HEK293 (cell line): ENCODE measurements at regions not wholly inside any gene's neighbourhood (a gene's known extent, or its start where the extent isn't known, plus 50 kb on each side); places are given as distances from the start of the nearest gene placed in this dataset.

Source experiments
- CTCF ChIA-PET: fragments of 350-600 bp; formaldehyde crosslinking; extraction: SDS; loops from one replicate; lab custom pipeline; 2021; ENCODE audit warnings: antibody characterized with exemption; lab: Yijun Ruan, JAX
- POLR2A ChIA-PET: fragments of 300-600 bp; formaldehyde crosslinking; extraction: SDS; loops from one replicate; lab custom pipeline; 2020; ENCODE audit warnings: antibody characterized with exemption, inconsistent platforms; lab: Yijun Ruan, JAX
- H3K27ac ChIP-seq: fragments of 200-500 bp; sonication (Bioruptor generic); 2 replicates; pipeline ENCODE4 v1.5.1; 2014; ENCODE audit warnings: low read depth, low read length, control low read depth, inconsistent platforms; ENCODE audit errors: extremely low read depth
- H3K36me3 ChIP-seq, 2 experiments: fragments of 200-500 bp in 1 of 2; sonication (Bioruptor generic) in 1 of 2; 1 replicate in 1 of 2; 2 replicates in 1 of 2; pipeline ENCODE4 v1.5.1; 2014 to 2017; ENCODE audit warnings: inconsistent platforms in 2 of 2, low read length in 2 of 2; ENCODE audit not compliant: control insufficient read depth in 2 of 2, insufficient read depth in 1 of 2
- H3K4me1 ChIP-seq: fragments of 200-500 bp; sonication (Bioruptor generic); 2 replicates; pipeline ENCODE4 v1.5.1; 2014; ENCODE audit warnings: mild to moderate bottlenecking, low read length, inconsistent platforms; ENCODE audit not compliant: control insufficient read depth, insufficient read depth
- H3K4me3 ChIP-seq: 2 replicates; pipeline ENCODE4 v1.5.1; 2011; ENCODE audit warnings: low read depth, mild to moderate bottlenecking, control low read depth, low read length, moderate library complexity
- H3K9me3 ChIP-seq: fragments of 200-500 bp; sonication (Bioruptor generic); 2 replicates; pipeline ENCODE4 v1.5.1; 2014; ENCODE audit warnings: low read depth, low read length, inconsistent platforms; ENCODE audit not compliant: control insufficient read depth, insufficient read depth
- BCL11A ChIP-seq: fragments of 450-650 bp; formaldehyde crosslinking; IDR thresholded peaks from 2 replicates; pipeline ENCODE4 v1.5.1; 2016; ENCODE audit warnings: low read depth, missing biosample characterization, missing genetic modification characterization
- GFI1B ChIP-seq: fragments of 450-650 bp; formaldehyde crosslinking; IDR thresholded peaks from 2 replicates; pipeline ENCODE4 v1.5.1; 2016; ENCODE audit warnings: missing biosample characterization, missing genetic modification characterization
- TCF7L2 ChIP-seq: IDR thresholded peaks from 2 replicates; pipeline ENCODE4 v1.6.1; 2011; ENCODE audit warnings: low read depth, mild to moderate bottlenecking, inconsistent platforms, low read length, moderate library complexity, borderline replicate concordance
- ZBTB1 ChIP-seq: fragments of 450-650 bp; formaldehyde crosslinking; IDR thresholded peaks from 2 replicates; pipeline ENCODE4 v1.5.1; 2016; ENCODE audit warnings: missing biosample characterization, missing genetic modification characterization
- ZEB2 ChIP-seq: fragments of 450-650 bp; formaldehyde crosslinking; IDR thresholded peaks from 2 replicates; pipeline ENCODE4 v1.5.1; 2016; ENCODE audit warnings: missing biosample characterization, missing genetic modification characterization
- ZNF175 ChIP-seq: fragments of 450-650 bp; formaldehyde crosslinking; IDR thresholded peaks from 2 replicates; pipeline ENCODE4 v1.5.1; 2016; ENCODE audit warnings: missing biosample characterization, missing genetic modification characterization
- ZNF311 ChIP-seq: fragments of 450-650 bp; formaldehyde crosslinking; IDR thresholded peaks from 2 replicates; pipeline ENCODE4 v1.5.1; 2017; ENCODE audit warnings: missing biosample characterization, missing genetic modification characterization, borderline replicate concordance
- ZNF335 ChIP-seq: fragments of 450-650 bp; formaldehyde crosslinking; conservative IDR thresholded peaks from 2 replicates; pipeline ENCODE4 v1.5.1; 2016; ENCODE audit warnings: missing biosample characterization, missing genetic modification characterization
- ZNF394 ChIP-seq: fragments of 450-650 bp; formaldehyde crosslinking; IDR thresholded peaks from 2 replicates; pipeline ENCODE4 v1.5.1; 2016; ENCODE audit warnings: missing biosample characterization, missing genetic modification characterization, mild to moderate bottlenecking, moderate library complexity, borderline replicate concordance
- ZNF426 ChIP-seq: fragments of 450-650 bp; formaldehyde crosslinking; IDR thresholded peaks from 2 replicates; pipeline ENCODE4 v1.5.1; 2017; ENCODE audit warnings: missing biosample characterization, missing genetic modification characterization, mild to moderate bottlenecking, inconsistent platforms, moderate library complexity
- ZNF548 ChIP-seq: fragments of 450-650 bp; formaldehyde crosslinking; IDR thresholded peaks from 2 replicates; pipeline ENCODE4 v1.5.1; 2016; ENCODE audit warnings: missing biosample characterization, missing genetic modification characterization
- ZNF580 ChIP-seq: fragments of 450-650 bp; formaldehyde crosslinking; IDR thresholded peaks from 2 replicates; pipeline ENCODE4 v1.5.1; 2016; ENCODE audit warnings: missing biosample characterization, missing genetic modification characterization
- ZNF654 ChIP-seq: fragments of 450-650 bp; formaldehyde crosslinking; IDR thresholded peaks from 2 replicates; pipeline ENCODE4 v1.5.1; 2016; ENCODE audit warnings: low read depth, missing biosample characterization, missing genetic modification characterization
- ZNF658 ChIP-seq: fragments of 450-650 bp; formaldehyde crosslinking; IDR thresholded peaks from 2 replicates; pipeline ENCODE4; 2016; ENCODE audit warnings: missing biosample characterization, missing genetic modification characterization
- ZSCAN18 ChIP-seq: fragments of 450-650 bp; formaldehyde crosslinking; IDR thresholded peaks from 2 replicates; pipeline ENCODE4 v1.5.1; 2016; ENCODE audit warnings: missing biosample characterization, missing genetic modification characterization
- ZSCAN23 ChIP-seq: fragments of 450-650 bp; formaldehyde crosslinking; IDR thresholded peaks from 2 replicates; pipeline ENCODE4 v1.5.1; 2016; ENCODE audit warnings: missing biosample characterization, missing genetic modification characterization
- TF ChIP-seq, protein P1 (sequence below): fragments of 450-650 bp; formaldehyde crosslinking; IDR thresholded peaks from 2 replicates; pipeline ENCODE4 v1.5.1; 2016; ENCODE audit warnings: missing biosample characterization, missing genetic modification characterization, low read depth
- TF ChIP-seq, protein P2 (sequence below): fragments of 450-650 bp; formaldehyde crosslinking; IDR thresholded peaks from 2 replicates; pipeline ENCODE4 v1.5.1; 2016; ENCODE audit warnings: missing biosample characterization, missing genetic modification characterization
- TF ChIP-seq, protein P3 (sequence below): fragments of 450-650 bp; formaldehyde crosslinking; IDR thresholded peaks from 2 replicates; pipeline ENCODE4 v1.5.1; 2016; ENCODE audit warnings: missing biosample characterization, missing genetic modification characterization
- TF ChIP-seq, protein P4 (sequence below): fragments of 450-650 bp; formaldehyde crosslinking; IDR thresholded peaks from 2 replicates; pipeline ENCODE4 v1.5.1; 2016; ENCODE audit warnings: missing biosample characterization, missing genetic modification characterization

DNA sequence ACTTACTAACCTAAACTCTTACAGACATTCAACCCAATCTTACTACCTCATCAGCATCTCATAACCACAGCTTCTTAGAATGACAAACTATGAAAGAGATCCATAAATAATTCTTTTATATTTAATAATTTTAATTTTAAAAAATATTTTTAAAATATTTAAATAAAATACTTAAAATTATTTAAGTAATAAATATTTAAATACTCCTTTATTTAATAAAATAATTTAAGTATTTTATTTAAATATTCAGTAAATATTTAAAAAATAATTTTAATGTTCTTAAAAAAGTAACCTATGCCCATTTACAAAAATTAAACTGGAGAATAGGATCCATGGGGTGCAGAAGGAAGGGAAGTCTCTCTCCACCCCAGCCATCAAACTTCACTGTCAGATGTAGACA lies 627.3 kb upstream of the MGMT start:
- H3K4me1 ChIP-seq: no peaks in the 10 kb centered on the region
- POLR2A ChIA-PET: no interaction called here
- CTCF ChIA-PET: interaction anchor here (1.7 kb wide), 1 partner anchor 20 kb away, joined by 4 read pairs; no protein-coding TSS in a partner anchor
- TF ChIP-seq ZBTB1 (no peak), GFI1B (no peak), ZNF394 (tag by site-specific recombination) (no peak), ZNF175 (tag by site-specific recombination) (no peak), ZNF658 (tag by site-specific recombination) (no peak), ZSCAN18 (tag by site-specific recombination) (no peak), ZEB2 (tag by site-specific recombination) (no peak), ZNF311 (tag by site-specific recombination) (no peak), TCF7L2 (no peak)
- TF ChIP-seq, protein P1, sequence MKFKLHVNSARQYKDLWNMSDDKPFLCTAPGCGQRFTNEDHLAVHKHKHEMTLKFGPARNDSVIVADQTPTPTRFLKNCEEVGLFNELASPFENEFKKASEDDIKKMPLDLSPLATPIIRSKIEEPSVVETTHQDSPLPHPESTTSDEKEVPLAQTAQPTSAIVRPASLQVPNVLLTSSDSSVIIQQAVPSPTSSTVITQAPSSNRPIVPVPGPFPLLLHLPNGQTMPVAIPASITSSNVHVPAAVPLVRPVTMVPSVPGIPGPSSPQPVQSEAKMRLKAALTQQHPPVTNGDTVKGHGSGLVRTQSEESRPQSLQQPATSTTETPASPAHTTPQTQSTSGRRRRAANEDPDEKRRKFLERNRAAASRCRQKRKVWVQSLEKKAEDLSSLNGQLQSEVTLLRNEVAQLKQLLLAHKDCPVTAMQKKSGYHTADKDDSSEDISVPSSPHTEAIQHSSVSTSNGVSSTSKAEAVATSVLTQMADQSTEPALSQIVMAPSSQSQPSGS (tag by site-specific recombination): no peak
- TF ChIP-seq, protein P2, sequence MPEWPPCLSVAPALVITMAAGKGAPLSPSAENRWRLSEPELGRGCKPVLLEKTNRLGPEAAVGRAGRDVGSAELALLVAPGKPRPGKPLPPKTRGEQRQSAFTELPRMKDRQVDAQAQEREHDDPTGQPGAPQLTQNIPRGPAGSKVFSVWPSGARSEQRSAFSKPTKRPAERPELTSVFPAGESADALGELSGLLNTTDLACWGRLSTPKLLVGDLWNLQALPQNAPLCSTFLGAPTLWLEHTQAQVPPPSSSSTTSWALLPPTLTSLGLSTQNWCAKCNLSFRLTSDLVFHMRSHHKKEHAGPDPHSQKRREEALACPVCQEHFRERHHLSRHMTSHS (tag by site-specific recombination): no peak
- TF ChIP-seq, protein P3, sequence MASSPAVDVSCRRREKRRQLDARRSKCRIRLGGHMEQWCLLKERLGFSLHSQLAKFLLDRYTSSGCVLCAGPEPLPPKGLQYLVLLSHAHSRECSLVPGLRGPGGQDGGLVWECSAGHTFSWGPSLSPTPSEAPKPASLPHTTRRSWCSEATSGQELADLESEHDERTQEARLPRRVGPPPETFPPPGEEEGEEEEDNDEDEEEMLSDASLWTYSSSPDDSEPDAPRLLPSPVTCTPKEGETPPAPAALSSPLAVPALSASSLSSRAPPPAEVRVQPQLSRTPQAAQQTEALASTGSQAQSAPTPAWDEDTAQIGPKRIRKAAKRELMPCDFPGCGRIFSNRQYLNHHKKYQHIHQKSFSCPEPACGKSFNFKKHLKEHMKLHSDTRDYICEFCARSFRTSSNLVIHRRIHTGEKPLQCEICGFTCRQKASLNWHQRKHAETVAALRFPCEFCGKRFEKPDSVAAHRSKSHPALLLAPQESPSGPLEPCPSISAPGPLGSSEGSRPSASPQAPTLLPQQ (tag by site-specific recombination): no peak
- TF ChIP-seq, all 188 proteins: peak for 0
- H3K4me3 ChIP-seq: no peak overlapping the region
- no peaks in the 10 kb centered on the region for H3K36me3 ChIP-seq
- H3K27ac ChIP-seq: no peak overlapping the region
- no peaks in the 10 kb centered on the region for H3K9me3 ChIP-seq

DNA sequence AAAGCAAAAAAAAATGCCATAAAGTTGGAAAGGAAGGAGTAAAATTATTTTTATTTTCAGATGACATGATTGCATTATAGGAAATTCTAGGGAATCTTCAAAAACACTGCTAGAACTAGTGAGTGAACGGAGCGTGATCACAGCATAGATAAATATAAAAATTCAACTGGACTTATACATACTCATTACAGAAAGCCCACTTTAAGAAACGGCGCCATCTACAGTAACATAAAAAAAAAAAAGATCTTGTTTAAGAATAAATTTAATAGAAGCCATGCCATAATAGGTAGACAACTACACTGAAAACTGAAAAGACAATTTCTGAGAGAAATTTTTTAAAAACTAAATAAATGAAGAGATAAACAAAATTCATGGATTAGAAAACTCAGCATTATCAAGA lies 623.1 kb upstream of the MGMT start:
- no peaks in the 10 kb centered on the region for H3K4me1 ChIP-seq
- H3K36me3 ChIP-seq: no peaks in the 10 kb centered on the region
- no peak overlapping the region for H3K27ac ChIP-seq
- no peak overlapping the region for H3K4me3 ChIP-seq
- TF ChIP-seq, protein P4, sequence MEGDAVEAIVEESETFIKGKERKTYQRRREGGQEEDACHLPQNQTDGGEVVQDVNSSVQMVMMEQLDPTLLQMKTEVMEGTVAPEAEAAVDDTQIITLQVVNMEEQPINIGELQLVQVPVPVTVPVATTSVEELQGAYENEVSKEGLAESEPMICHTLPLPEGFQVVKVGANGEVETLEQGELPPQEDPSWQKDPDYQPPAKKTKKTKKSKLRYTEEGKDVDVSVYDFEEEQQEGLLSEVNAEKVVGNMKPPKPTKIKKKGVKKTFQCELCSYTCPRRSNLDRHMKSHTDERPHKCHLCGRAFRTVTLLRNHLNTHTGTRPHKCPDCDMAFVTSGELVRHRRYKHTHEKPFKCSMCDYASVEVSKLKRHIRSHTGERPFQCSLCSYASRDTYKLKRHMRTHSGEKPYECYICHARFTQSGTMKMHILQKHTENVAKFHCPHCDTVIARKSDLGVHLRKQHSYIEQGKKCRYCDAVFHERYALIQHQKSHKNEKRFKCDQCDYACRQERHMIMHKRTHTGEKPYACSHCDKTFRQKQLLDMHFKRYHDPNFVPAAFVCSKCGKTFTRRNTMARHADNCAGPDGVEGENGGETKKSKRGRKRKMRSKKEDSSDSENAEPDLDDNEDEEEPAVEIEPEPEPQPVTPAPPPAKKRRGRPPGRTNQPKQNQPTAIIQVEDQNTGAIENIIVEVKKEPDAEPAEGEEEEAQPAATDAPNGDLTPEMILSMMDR (tag by site-specific recombination): peak; percentile 11; the same call in 1 of the 2 replicates
- TF ChIP-seq ZNF548 (tag by site-specific recombination) (no peak), BCL11A (tag by site-specific recombination) (no peak), ZNF580 (no peak), ZNF426 (tag by site-specific recombination) (no peak), ZSCAN23 (tag by site-specific recombination) (no peak), ZNF335 (tag by site-specific recombination) (no peak), ZNF654 (tag by site-specific recombination) (peak; percentile 37)
- CTCF ChIA-PET: interaction anchor here (0.6 to 1.4 kb wide), 5 partner anchors 15 to 316 kb away, joined by 3 to 6 read pairs (median 4); no protein-coding TSS in a partner anchor
- POLR2A ChIA-PET: no interaction called here
- no peaks in the 10 kb centered on the region for H3K9me3 ChIP-seq
